Fibroblast of mammary gland (primary cell): ENCODE measurements at regions not wholly inside any gene's neighbourhood (a gene's known extent, or its start where the extent isn't known, plus 50 kb on each side); places are given as distances from the start of the nearest gene placed in this dataset.
A peak's percentile ranks its signal among the peaks of the same experiment; 100 is the strongest.
"Not testable (repeated sequence)": the region's sequence is repeated elsewhere in the genome, so short reads cannot be mapped to it uniquely, and the experiment has no call there.

Experiments
- DNase-seq: peaks from one replicate; pipeline ENCODE4 v3.0.0-alpha.2; 2010; ENCODE audit warnings: low read depth
- H3K4me3 ChIP-seq: 2 replicates; pipeline ENCODE4 v1.5.1; 2011; ENCODE audit warnings: low read depth, mild to moderate bottlenecking, low read length, moderate library complexity; ENCODE audit not compliant: control insufficient read depth
- TF ChIP-seq, protein P1 (sequence below): conservative IDR thresholded peaks from 2 replicates; pipeline ENCODE4 v1.5.1; 2011; ENCODE audit warnings: low read depth, low read length, inconsistent platforms; ENCODE audit not compliant: control insufficient read depth, insufficient read depth

DNA sequence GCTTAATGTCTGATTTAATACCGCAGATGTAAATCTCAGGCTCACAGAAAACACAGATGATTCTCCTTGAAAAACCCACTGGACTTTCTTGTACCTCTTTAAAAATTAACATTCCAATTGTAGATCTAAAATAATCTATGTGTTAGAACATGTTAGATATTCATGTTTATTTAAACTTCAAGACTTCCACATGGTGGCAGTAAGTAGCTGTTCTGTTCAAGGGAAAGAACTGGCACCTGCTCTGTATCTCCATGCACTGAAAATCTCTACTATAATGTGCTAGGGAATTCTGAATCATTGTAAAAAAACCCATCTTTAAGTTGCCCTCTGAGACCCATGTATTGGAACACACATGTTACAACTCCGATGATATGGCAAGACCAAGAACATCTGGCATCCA lies 366.9 kb downstream of the DMRTA1 start:
- TF ChIP-seq, protein P1, sequence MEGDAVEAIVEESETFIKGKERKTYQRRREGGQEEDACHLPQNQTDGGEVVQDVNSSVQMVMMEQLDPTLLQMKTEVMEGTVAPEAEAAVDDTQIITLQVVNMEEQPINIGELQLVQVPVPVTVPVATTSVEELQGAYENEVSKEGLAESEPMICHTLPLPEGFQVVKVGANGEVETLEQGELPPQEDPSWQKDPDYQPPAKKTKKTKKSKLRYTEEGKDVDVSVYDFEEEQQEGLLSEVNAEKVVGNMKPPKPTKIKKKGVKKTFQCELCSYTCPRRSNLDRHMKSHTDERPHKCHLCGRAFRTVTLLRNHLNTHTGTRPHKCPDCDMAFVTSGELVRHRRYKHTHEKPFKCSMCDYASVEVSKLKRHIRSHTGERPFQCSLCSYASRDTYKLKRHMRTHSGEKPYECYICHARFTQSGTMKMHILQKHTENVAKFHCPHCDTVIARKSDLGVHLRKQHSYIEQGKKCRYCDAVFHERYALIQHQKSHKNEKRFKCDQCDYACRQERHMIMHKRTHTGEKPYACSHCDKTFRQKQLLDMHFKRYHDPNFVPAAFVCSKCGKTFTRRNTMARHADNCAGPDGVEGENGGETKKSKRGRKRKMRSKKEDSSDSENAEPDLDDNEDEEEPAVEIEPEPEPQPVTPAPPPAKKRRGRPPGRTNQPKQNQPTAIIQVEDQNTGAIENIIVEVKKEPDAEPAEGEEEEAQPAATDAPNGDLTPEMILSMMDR: peak; percentile 36
- no peak overlapping the region for H3K4me3 ChIP-seq
- peak; percentile 46 for DNase-seq

- DNase-seq: no peak
- H3K4me3 ChIP-seq: no peak overlapping the region
- TF ChIP-seq, protein P1: no peak
Observed at GRCh38 chr9:22815246-22815645, 368.6 kb downstream of the DMRTA1 start.

GRCh38 chr9:22817181-22817580 lies 370.6 kb downstream of the DMRTA1 start:
- TF ChIP-seq, protein P1: no peak
- DNase-seq: peak; percentile 26
- H3K4me3 ChIP-seq: no peak overlapping the region

- no peak for DNase-seq
- no peak overlapping the region for H3K4me3 ChIP-seq
- TF ChIP-seq, protein P1: no peak
Observed at GRCh38 chr9:22829236-22829635, 382.6 kb downstream of the DMRTA1 start.

- no peak overlapping the region for H3K4me3 ChIP-seq
Observed at GRCh38 chr9:22838266-22838665, 391.6 kb downstream of the DMRTA1 start.

GRCh38 chr9:22840641-22841040 lies 394.0 kb downstream of the DMRTA1 start:
- DNase-seq: no peak
- no peak overlapping the region for H3K4me3 ChIP-seq
- TF ChIP-seq, protein P1: no peak

More at GRCh38 chr9:22838266-22838665, 391.6 kb downstream of the DMRTA1 start:
- no peak for DNase-seq
- TF ChIP-seq, protein P1: no peak

DNA sequence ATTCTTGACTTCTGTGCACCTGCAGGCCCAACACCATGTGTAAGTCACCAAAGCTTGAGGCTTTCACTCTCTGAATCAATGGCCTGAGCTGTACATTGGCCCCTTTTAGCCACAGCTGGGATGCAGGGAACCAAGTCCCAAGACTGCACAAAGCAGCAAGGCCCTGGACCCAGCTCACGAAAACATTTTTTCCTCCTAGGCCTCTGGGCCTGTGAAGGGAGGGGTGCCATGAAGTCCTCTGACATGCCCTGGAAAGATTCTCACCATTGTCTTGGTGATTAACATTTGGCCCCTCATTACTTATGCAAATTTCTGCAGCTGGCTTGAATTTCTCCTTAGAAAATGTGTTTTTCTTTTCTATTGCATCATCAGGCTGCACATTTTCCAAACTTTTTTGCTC lies 398.6 kb downstream of the DMRTA1 start:
- not testable (repeated sequence) for H3K4me3 ChIP-seq, DNase-seq
